Amygdala (tissue), 56 donors: ENCODE measurements at regions not wholly inside any gene's neighbourhood (a gene's known extent, or its start where the extent isn't known, plus 50 kb on each side); places are given as distances from the start of the nearest gene placed in this dataset.

Experiments used
- DNase-seq, 56 donors: peaks; one replicate each; lab custom pipeline; 2025; lab: John Stamatoyannopoulos, UW

- no peak for DNase-seq
Measured at GRCh38 chr2:109070290-109070689, 58.7 kb upstream of the SH3RF3 start.

- no peak for DNase-seq
Measured at GRCh38 chr2:109069331-109070194, 59.4 kb upstream of the SH3RF3 start.

- no peak for DNase-seq
Measured at GRCh38 chr2:109068811-109069210, 60.2 kb upstream of the SH3RF3 start.

DNA sequence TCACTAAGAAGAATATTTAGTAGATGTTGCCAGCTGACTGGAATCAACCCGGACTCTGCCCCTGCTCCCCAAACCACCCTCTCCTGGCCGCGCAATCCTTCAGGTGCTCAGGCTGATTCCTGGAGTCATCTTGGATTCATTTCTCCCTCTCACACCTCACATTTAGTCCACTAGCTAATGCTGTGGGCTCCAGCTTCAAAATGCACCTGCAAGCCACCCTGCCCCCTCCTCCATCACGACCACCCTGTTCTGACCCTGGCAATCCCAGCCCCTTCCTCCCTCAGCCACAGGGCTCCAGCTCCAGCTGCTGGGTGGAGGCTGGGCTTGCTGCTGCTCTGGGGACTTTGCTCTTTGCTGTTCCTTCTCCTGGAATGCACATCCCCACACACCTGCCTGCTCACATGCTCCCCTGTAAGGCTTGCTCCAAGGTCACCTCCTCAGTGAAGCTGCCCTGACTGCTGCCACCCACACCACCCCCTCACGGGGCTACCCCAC lies 61.3 kb upstream of the SH3RF3 start:
- DNase-seq: no peak

DNA sequence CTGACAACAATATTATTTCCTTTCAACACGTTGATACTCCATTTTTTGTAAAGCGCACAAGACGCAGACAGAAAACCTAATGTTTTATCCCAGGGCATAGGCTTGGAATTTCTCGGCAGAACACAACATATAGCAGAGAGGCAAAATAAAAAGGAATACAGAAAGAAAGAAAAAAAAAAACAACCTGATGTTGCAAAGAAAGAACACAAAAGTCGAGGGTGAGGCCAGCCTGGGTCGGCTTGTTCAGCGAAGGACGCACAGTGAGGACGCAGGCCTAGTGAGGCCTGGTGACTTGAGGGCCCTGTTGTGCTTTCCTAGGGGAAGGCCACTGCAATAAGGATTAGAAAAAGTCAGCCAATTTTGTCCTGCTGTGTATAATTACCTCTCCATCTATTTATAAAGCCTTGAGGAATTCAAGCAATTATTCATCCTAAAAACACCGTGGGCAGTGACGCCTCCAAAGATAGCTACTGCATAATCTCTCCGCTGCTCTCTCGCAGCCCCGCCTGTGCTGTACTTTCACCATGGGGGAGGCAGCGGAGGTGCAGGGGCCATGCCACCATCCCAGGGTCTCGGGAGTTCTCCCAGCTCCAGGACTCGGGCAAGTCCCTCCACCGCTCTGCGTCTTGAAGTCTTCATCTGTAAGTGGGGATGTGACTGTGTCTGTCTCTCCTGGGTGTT lies 61.9 kb upstream of the SH3RF3 start:
- DNase-seq: peak in 6 of 56 donors; percentile 5 to 25 (median 10)

DNA sequence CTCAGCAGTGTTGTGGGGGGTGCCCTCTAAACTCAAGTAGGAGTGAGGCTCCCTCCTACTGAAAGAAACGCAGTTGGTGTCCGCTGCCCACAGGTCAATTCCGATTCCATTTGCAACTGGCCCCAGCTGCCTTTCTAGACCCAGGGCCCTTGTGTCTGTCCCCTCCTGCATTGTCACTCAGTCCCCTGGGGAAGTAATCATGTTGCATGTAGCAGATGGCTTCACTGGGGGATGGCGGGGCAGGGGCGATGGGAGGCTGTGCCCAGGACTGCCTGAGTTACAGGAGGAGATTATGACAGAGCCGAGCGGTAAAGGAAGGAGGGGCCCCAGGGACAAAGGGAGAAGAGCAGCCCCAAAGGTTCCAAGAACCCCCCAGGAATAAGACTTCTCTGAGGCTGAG lies 62.5 kb upstream of the SH3RF3 start:
- DNase-seq: no peak

DNA sequence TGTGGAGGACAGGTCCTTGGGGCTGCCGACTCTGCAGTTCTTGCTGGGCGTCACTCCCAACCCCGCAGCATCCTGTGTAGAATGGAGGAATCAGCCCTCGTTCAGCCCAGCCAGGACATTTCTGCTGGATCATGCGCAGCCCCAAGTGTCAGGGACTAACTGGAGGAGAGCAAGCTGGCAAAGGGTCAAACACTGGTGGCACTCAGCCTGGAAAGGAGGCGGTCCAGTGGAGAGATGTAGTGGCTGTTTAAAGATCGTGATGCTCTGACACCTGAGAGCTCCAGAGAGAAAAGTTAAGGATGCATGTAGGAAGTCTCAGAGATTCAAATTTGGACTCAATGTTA lies 63.6 kb upstream of the SH3RF3 start:
- DNase-seq: peak in 11 of 56 donors; percentile 5 to 26 (median 9)

GRCh38 chr2:109064660-109065390 lies 64.2 kb upstream of the SH3RF3 start:
- no peak for DNase-seq

DNA sequence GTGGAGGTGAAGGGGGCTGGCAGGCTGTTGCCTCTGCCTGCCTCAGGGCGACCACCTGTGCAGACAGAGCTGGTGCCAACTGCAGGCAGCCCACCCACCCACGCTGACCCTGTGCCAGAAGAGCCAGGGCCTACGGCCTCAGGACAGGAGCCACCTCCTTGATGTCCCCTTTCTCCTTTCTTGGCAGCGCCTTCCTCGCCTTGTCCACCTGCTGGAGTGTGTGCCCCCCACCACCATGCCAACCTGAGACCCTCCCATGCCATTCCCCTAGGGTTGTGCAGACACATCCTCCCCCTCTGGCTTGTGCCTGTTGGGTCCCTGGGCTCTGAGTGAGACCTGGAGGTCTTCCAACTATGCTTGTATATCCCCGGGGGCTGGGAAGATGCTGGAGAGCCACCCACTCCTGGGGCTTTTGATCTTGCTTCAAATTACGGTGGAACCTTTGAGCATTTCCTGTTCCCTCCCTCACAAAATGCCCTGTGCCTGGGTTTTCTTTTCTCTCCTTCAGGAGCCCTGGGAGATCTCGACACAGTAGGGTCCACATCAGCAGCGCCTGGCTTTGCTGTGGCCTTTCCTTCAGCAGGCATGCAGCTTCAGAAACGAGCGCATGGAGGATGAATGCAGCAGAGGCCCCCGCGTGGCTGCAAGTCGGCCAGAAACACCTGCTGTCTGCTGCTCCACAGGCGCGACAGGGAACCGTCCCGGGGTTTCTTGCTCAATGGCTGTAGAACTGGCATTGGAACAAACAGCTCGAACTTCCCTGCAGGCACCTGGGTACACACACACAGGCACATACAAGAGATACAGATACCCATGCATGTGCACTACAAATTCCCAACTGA lies 65.9 kb upstream of the SH3RF3 start:
- no peak for DNase-seq

GRCh38 chr2:109062145-109062858 lies 66.7 kb upstream of the SH3RF3 start:
- no peak for DNase-seq

DNA sequence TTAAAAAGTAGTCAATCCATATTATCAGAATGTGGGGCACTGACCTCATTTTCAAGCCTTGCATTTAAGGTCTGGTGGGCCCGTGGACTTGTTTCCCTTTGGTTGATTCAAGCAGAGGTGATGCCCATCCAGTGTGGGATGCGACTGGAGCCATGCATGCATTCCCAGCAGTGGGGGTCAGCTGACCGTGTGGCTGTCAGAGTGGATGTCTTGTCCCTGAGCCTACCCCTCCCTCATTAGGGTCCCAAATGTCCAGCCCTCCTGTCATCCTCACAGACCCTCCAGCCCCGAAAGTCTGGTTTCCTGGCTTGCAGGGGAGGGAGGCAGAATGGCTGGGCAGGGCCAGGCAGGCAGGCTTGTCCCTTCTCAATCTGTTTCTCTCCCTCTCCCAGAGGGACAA lies 67.3 kb upstream of the SH3RF3 start:
- no peak for DNase-seq

DNA sequence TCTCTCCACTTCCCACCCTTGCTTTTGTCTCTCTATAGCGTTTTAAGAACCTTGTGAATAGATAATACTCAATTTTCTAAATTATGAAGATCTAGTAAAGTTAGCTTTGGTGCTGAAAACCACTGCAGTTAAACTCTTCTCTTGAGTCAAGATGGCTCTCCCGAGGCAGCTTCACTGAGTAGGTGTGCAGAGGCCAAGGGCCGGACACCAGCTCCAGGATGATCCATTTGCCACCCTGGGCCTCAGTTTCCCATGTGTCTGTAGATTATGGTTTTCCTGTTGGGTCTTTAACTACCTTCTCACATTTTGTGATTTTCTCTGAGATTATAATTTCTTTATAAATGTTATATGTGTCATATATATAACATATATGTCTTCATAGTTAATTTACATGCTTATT lies 68.5 kb upstream of the SH3RF3 start:
- no peak for DNase-seq

DNA sequence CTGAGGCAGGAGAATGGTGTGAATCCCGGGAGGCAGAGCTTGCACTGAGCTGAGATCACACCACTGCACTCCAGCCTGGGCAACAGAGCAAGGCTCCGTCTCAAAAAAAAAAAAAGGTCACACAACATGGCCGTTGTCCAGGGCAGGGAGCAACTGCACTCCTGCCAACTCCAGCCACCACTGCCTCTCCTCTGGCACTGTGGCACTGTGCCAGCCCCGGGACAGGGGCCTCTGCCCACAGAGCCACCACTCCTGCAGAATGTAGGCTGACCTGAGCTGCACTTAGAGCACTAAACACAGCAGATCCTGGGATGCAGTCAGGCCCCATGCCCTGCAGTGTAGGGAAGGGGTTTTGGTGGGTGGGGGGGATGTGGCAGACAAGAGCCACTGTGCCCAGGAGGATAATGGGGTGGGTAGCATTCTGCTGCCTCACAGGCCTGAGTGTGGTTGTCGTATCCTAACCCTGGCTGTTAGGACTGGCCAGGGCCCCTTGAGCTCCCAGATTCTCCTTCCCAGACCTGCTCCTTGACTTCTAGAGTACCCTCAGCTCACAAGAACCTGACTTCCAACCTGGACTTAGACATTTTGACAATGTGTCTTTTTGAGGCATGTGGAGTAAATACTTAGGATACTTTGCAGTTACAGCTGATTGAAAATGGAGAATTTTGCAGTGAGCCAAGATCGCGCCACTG lies 69.4 kb upstream of the SH3RF3 start:
- no peak for DNase-seq

GRCh38 chr2:109058802-109059201 lies 69.8 kb upstream of the EDAR start:
- no peak for DNase-seq

- no peak for DNase-seq
Measured at GRCh38 chr2:109058191-109058632, 69.2 kb upstream of the EDAR start.

DNA sequence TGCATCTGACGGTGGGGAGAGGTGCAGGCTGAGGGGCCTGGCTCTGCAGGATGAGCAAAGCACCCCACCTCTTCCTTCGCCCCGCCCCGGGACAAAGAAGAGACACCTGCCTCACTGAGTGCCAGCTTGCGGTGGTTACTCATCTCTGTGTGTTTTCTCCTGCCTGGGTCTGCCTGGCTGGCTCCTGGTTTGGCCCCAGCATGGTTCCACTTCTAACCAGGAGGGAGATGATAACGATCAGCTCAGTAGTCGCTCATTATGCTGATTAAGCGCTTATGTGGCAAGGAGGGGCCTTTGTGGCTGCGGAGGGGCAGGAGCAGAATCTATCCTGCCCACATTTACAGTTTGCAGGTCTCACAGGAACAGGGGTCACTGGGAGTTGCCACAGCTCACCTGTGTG lies 68.7 kb upstream of the EDAR start:
- DNase-seq: no peak

DNA sequence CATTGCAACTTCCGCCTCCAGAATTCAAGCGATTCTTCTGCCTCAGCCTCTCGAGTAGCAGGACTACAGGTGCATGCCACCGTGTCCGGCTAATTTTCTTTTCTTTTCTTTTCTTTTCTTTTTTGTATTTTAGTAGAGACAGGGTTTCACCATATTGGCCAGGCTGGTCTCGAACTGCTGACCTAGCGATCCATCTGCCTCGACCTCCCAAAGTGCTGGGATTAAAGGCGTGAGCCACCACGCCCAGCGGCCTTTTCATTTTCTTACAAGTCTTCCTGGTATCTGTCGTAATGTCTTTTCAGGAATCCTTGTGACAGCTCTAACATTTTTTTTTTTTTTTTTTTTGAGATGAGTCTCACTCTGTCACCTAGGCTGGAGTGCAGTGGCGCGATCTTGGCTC lies 66.4 kb upstream of the EDAR start:
- DNase-seq: no peak

DNA sequence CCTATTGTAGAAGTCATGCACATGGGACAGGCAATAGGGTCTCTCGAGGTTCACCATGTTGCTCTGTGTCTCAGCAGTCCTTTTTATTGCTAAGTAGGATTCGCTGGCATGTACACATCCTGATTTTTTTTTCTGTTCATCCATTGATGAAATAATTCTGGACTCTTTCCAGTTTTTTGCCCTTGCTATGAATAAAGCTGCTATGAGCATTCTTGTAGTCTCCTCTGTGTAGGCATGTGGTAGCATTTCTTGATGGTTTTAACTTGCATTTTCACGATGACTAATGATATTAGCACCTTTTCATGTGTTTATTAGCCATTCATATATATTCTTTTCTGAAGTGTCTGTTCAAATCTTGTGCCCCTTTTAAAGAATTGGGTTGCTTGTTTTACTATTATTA lies 65.8 kb upstream of the EDAR start:
- DNase-seq: no peak

DNA sequence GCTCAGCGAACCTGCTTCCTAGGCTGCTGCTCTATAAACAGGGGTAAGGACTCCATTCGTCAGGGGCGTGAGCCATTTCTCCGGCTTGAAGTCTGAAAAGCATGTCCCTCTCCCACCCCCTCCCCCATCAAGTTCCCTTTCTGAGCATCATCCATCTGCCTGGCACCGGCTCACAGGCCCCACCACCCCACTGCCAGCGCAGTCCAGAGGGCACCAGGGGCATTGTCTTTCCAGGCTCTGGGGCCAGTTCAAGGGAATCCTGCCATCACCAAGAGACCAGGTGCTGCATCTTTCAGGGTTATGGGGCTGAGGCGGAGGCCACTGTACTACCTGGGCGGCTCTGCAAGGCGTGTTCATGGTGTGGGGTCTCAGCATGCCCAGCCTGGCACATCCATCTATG lies 64.7 kb upstream of the EDAR start:
- DNase-seq: no peak
